CD1c-positive myeloid dendritic cell (primary cell): ENCODE measurements at regions not wholly inside any gene's neighbourhood (a gene's known extent, or its start where the extent isn't known, plus 50 kb on each side); places are given as distances from the start of the nearest gene placed in this dataset.
A peak's percentile ranks its signal among the peaks of the same experiment; 100 is the strongest.

Experiments used
- DNase-seq: peaks from one replicate; pipeline ENCODE4 v3.0.0-alpha.2; 2016; ENCODE audit errors: extremely low spot score

DNA sequence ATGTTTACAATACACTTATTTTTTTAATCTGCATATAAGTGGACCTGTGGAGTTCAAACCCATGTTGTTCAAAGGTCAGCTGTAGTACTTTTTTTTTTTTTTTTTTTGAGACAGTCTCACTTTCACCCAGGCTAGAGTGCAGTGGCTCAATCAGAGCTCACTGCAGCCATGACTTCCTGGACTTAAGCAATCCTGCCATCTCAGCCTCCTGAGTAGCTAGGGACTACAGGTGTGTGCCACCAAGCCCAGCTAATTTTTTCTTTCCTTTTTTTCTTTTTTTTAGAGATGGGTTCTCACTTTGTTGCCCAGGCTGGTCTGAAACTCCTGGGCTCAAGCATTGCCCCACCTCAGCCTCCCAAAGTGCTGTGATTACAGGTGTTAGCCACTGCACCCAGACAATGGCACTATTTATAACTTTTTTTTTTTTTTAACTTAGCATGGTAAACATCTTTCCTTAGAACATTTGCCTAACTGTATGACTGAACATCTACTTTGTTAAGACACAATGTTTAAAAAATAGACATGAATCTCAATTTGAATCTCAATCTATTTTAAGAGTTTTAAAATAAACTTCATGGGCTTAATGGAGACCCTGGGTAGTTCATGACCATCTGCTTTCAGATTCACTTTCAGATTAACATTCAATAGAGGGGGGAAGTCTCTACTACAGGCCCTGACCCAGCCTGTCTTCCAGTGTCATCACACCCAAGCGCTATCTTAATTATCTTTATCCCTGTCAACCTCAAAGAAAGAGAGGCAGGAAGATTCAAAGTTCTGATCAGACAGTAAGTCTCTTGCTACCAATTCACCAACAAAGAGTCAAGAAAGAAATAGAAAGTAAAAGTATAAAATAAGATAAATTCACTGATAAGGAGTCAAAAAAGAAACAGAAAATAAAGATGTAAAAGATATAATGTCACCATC, 97.7 kb upstream of the DOCK9 start:
- DNase-seq = no peak

DNA sequence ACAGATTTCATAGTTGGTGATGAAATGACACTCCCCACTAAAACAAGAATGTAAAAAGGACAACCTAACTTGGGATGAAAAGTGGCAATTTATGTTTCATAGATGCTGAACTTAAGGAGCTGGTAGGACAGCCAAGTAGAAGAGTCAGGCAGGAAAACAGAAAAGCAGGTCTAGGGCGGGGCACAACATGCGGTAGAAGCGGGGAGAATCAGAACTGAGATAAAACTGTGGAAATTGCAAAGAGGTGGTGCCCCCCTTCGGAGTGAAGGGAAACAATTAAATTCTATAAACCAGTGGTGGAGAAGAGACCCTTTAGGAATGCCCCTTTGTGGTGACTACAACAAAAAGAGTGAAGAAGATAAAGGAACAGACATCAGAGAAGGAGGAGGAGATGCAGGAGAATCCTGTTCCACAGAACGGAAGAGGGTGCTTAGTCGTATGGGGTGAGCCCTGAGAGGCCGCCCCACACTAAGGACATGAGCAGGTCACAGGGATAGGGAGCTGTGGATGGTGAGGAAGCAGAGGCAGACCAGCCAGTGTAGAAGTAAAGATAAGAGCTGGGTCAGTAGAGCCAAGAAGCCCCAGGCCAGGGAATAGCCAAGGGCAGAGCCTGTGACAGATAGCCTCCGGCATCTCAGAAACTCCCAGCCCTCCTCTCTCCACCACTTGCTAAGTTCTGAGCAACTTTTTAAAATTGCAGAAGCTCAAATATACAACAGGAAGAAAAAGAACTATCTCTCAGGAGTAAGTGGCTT, 100.3 kb upstream of the DOCK9 start:
- DNase-seq = no peak

DNA sequence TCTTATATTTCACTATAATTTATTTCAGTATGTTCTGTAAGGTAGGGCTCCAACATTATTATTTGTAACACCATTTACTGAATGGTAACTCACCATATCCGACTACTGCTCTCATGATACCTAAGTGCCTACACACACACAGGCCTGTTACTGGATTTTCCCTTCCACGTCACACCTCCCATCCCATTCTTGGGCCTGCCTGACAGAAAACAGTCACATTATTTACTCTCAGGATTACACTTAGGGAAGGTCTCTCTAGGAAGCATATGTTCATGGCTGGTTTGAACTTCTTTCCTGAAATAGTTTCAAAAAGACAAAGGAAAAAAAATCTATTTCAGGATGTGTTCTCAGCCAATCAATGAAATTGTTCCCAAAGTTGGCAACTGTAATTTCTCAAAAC, 102.3 kb upstream of the DOCK9 start:
- no peak for DNase-seq

DNA sequence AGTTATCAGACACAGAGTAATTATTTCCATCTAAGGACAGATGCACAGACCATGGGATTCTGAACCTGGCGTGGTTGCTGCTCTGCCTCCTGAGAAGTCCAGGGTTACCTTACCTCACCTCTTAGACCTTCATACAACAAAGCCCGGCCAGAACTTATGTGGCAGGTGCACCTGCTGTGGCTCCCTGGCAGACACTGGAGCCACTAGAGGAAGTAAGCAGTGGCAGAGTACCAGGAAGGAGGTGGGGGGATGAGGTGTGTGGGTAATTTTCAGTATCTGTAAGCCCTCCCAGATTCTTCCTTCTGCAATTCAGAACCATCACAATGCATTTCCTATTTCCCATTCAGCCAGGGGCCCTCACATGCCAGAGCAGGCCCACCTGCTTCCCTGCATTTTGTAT, 106.1 kb upstream of the DOCK9 start:
- DNase-seq = no peak

DNA sequence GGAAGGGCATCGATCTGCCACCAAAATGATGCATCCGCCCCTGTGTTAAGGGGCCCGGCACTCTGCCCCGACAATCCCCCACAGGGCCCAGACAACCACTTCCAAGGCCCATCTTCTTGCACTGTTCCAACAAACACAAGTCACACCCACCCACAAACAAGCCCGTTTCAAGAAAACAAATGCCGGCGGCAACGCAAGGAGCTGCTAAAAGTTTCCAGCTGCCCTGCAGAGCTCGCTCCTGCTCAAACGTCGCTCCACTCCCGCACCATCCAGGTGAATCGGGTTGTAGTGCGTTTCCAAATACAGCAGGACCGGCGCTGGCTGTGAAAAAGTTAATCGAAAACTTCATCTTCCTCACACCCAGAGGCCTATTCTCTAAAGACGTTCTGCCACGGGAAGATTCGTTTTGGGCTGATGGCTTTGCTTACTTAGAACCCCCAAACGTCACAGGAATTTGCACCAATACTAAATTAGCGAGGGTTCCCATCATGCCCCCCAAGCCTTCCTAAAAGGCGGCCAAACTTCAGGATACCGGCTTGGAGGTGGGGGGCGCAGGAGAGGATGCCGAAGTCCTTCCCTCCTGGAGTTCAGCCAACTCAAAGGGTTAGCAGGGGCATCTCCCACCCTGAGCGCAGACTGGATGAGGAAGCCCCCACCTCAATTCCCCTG, 107.4 kb upstream of the DOCK9 start:
- no peak for DNase-seq

DNA sequence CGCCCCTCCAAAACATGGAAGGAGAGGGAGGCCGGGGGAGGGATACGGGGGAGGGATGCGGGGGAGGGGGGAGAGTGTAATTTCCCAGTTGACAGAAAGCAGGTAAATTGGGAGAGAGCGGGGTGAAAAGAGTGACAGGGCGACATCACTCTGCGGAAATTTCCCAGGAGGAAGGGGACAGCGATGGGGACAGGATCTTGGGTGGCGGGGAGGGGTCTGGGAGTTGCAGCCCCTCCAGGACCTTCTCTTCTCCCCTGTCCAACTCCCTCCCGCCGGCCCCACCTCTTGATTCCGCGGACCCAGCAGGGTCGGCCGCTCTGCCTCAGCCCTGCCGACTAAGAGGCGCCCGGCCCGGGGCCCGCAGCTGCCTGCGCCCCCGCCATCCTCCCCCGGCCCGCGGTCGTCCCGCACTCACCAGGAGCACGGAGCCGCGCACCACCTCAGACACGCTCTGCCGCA, 108.0 kb upstream of the DOCK9 start:
- no peak for DNase-seq

DNA sequence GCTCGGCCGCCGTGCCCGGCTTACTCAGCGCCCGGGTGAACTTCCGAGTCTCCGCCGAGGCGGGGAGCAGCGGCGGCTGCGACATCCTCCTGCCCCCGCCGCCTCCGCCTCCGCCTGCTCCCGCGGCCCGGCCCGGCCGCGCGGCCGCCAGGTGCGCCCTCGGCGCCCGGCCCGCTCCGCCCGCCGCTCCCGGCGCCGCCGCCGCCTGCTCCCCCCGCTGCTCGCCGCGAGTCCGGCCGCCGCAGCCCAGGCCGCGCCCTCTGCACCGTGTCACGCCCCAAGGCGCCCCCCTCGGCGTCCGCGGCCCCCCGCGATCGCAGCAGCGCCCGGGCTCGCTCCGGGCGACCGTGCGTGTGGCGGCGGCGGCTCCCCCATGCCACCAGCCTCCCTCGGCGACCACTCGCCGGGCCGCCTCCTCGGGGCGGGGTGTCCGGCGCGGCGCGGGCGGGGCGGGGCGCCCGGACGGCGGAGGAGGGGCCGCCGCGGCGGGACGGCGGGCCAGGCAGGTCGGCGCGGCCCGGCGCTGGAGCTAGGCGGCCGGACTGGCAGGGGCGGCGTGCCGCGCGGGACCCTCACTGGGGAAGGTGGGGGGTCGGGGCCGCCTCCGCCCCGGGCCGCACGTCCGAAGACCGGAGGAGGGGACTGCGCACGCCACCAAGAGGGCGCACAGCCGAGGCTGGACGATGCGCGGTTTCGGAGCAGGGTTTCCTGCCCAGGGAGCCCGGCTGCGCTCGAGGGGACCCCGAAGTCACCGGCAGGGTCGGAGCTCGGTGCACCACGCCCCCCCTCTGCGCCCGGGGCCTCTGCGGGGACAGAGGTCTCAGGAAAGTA, 108.6 kb upstream of the DOCK9 start:
- DNase-seq = peak; percentile 74

DNA sequence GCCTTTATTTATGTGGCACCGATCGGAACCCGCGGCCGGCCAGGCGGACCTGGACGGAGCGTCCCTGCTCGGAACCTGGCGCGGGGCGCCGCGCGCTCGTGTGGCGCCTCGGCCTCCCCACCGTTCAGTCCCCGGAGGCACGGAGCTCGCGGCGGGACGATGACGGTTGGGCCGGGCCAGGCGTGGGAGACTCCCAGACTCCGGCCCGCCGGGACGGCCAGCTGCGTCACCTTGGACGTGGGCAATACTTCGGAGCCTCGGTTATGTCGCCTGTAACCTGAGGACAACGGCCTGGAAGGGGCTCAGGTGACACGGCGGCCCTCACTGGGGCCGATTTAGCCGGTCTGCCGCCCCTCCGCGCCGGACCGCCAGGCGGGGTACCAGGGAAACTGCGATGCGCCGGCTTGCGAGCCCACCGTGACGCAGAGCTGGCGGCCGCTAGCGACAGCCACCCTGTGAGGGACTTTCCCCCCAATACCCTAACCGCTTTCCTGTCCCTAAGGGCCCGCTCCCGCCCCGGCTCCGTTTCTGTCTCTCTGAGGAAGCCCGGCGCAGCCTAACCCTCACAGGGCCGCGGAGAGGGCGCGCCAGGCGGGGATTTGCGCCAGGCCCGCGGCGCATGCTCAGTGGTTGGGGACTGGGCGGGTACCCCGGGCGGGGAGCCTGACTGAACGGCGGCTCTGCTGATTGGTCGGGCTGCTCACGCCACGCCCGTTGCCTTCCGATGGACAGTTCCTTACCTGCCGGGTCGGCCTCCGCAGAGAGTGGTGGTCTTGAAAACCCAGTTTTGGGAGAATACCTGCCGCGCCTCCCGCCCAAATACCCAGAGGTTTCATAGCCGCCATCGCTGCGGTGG, 109.5 kb upstream of the DOCK9 start:
- DNase-seq = peak; percentile 77

DNA sequence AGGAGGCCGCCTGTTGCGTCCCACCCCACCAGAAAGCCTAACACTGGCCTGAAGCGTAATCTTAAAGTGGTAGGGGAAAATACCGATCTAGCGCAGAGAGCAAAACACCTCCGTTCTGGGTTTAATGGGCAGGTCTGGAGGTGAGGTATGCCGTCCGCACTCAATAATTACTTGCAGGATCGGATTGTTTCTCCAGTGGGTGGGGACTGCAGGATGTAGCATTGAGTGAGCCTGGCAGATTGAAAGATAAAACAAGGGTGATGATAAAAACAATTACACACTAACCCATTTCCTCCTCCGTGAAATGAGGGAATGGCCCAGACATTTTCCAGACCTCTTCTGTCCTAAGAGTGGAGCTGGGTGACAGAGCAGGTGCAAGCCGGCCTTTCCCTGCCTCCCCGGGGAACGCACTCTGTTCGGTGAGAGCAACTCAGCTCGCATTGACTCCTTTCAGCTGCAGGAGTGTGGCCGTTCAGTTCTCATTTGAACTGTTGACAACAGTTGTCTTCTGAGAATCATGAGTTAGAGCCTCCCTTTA, 110.2 kb upstream of the DOCK9 start:
- DNase-seq = no peak

DNA sequence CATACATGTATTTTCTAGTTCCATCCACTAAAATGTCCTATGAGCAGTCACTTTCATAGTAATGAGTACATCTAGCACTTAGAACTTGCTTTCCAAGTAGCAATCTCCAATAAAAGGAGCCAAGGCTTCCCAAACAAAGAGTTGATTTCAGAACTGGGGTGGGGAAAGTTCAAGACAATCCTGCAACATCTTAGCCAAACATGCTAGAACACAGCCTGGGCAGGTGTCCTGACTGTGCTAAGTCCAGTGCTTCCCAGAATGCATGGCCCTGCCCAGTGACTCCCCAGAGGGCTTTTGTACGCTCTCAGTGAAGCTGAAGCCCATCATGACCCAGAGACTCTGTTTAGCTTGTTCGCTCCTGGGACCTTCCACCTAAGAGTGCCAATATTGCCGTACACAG, 106.7 kb upstream of the UBAC2 start:
- no peak for DNase-seq

DNA sequence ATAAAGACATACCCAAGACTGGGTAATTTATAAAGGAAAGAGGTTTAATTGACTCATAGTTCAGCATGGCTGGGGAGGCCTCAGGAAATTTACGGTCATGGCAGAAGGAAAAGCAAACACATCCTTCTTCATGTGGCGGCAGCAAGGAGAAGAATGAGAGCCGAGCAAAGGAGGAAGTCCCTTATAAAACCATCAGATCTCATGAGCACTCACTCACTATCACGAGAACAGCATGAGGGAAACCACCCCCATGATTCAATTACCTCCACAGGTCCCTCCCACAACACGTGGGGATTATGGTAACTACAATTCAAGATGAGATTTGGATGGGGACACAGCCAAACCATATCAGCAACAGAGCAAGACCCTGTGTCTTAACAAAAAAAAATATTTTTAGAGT, 98.8 kb upstream of the UBAC2 start:
- DNase-seq = peak; percentile 38

DNA sequence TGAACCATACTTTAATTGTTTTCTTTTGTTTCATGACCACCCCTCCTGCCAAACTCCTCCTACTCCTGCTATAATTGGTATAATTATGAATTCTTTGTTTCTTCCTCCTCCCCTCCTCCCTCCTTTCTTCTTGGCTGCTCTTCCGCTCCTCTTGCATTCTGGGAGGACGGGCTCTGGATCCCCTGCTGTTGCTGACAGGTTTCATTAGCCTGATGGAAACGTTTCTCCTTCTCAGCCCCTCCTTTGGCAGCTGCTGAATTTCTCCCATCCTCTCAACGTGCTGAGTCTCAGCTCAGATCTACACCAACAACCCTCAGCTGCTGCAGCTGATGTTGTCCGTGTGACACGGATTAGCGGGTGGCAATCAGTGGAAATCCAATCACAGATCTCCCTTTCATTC, 97.1 kb upstream of the UBAC2 start:
- no peak for DNase-seq

DNA sequence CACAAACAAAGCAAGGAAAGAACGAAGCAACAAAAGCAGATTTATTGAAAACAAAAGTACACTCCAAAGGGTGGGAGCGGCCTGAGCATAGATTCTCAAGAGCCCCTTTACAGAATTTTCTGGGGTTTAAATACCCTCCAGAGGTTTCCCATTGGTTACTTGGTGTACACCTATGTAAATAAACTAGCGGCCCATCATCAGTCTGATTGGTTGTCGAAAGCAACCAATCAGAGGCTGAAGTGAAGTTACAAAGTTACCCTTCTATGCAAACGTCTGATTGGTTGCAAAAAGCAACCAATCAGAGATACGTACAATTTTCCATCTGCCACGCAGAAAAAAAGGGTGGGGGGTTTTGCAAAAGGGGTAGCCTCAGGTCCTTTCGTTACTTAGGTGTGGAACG, 96.3 kb upstream of the UBAC2 start:
- DNase-seq = no peak

DNA sequence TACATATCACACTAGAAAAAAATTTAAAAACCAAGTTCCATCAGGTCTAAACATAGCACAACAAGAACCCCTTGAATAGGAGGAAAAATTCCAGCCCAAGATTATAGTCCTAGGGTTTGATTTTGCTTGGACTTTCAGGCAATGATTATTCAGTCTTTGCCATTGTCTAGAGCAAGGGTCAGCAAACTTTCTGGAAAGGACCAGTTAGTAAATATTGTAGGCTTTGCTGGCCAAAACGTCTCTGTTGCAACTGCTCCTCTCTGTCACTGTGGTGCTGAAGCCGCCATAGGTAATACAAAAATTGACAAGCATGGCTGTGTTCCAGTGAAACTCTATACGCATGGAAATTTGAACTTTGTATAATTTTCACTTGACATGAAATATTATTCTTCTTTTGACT, 95.5 kb upstream of the UBAC2 start:
- no peak for DNase-seq

DNA sequence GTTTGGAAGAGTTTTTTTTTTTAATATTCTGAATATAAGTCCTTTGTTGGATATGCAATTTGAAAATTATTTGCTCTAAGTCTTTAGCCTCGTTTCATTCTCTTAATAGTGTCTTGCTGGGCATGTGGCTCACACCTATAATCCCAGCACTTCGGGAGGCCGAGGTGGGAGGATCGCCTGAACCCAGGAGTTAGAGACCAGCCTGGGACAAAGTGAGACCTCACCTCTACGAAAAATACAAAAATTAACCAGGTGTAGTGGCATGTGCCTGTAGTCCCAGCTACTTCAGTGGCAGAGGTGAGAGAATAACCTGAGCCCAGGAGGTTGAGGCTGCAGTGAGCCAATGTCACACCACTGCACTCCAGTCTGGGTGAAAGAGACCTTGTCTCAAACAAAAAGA, 87.3 kb upstream of the UBAC2 start:
- no peak for DNase-seq

DNA sequence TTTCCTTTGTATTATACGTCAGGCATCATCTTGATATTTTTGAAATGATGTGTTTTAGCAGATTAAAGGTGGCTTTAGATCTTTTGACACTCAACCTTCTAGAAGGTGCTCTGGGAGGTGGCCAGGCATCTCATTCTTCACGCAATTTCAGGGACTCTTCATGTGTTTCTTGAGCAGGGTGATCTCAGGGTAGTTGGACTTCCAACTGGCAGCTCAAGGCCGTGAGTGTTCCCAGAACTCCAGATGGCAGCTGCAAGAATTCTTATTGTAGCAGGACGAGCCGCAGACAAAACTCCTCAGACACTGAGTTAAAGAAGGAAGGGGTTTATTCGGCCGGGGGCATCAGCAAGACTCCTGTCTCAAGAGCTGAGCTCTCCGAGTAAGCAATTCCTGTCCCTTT, 82.5 kb upstream of the UBAC2 start:
- no peak for DNase-seq

DNA sequence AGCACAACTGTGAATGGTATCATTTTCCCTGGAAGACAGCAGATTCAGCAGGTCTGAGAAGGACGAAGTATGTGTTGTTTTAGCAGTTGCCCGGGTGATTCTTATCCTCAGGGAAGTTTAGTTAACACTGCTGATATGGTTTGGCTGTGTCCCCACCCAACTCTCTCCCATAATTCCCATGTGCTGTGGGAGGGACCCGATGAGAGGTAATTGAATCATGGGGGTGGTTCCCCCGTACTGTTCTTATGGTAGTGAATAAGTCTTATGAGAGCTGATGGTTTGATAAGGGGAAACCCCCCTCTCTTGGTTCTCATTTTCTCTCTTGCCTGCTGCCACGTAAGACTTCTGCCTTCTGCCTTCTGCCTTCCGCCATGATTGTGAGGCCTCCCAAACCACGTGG, 81.0 kb upstream of the UBAC2 start:
- no peak for DNase-seq

DNA sequence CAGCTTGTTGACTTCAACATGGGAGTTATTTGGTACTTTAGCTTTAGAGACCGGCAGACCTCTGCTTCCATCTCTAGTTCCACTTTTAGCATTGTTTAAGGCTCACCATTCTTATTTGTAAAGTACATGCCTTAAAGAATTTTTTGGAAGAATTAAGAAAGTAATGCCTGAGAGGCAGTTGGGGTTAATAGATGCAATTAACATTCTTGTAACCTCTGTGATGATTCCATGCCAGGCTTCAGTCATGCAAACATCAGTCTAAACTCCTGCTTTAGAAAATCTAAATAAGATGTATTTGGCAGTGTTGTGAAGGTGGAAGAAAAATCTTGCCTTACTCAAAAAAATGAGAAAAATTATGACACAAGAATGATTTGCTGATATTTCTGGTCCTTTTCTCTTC, 79.9 kb upstream of the UBAC2 start:
- no peak for DNase-seq

DNA sequence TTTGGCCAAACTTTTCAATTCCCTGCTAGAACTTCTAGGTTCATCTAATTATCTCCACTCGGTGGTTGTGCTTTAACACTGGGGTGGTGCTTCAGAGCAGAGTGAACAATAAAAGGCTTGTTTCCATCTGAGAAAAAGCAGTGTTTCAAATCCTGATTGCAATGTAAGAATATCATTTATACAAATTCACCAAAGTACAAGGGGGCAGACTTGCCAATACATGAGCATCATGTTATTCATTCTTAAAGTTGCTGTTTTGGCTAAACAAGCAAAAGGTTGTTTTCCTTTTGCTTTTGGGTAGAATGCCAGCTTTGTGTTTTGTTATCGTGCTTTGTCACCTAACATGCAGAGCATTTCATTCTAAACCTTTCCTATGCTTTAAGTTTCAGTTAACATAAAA, 78.5 kb upstream of the UBAC2 start:
- no peak for DNase-seq
